IMR-90 (cell line): ENCODE measurements at regions not wholly inside any gene's neighbourhood (a gene's known extent, or its start where the extent isn't known, plus 50 kb on each side); places are given as distances from the start of the nearest gene placed in this dataset.

Experiments
- ATAC-seq: fragments of 200-7000 bp; cut with Tn5 transposase; 2 replicates; pipeline ENCODE4 v1.9.1; 2020; ENCODE audit warnings: low read depth, mild to moderate bottlenecking, moderate library complexity
- BruUV-seq: library from RNA; stranded (reverse); fragments of 400-500 nt; replicated peaks from 2 replicates; lab custom pipeline; 2021; lab: Mats Ljungman, UMichigan
- CTCF ChIA-PET: fragments of 300-600 bp; formaldehyde crosslinking; extraction: SDS; loops from one replicate; lab custom pipeline; 2021; ENCODE audit warnings: antibody characterized with exemption; lab: Yijun Ruan, JAX
- POLR2A ChIA-PET: fragments of 300-600 bp; sonication (Branson Sonifier 250); formaldehyde crosslinking; loops from one replicate; lab custom pipeline; 2022; ENCODE audit warnings: antibody characterized with exemption; ENCODE audit not compliant: unreplicated experiment; lab: Charles Lee
- DNase-seq: peaks from one replicate; pipeline ENCODE4 v3.0.0; 2013
- H2AFZ ChIP-seq: replicated peaks from 2 replicates; pipeline ENCODE3; 2013; ENCODE audit warnings: low read length, mild to moderate bottlenecking; ENCODE audit not compliant: poor library complexity
- H2AK5ac ChIP-seq: 2 replicates; pipeline ENCODE4 v1.6.1; 2013; ENCODE audit warnings: low read depth, low read length, inconsistent platforms
- H2AK9ac ChIP-seq: replicated peaks from 2 replicates; pipeline ENCODE3; 2013; ENCODE audit warnings: mild to moderate bottlenecking, low read depth, low read length, moderate library complexity; ENCODE audit not compliant: poor library complexity
- H2BK120ac ChIP-seq: 2 replicates; pipeline ENCODE4 v1.6.1; 2013; ENCODE audit warnings: low read depth, low read length, inconsistent platforms
- H2BK15ac ChIP-seq: 3 replicates; pipeline ENCODE4 v1.6.1; 2013; ENCODE audit warnings: low read depth, low read length, inconsistent platforms
- H2BK20ac ChIP-seq: 2 replicates; pipeline ENCODE4 v1.6.1; 2013; ENCODE audit warnings: low read depth, mild to moderate bottlenecking, inconsistent platforms, low read length, moderate library complexity
- H2BK5ac ChIP-seq: 2 replicates; pipeline ENCODE4 v1.6.1; 2013; ENCODE audit warnings: mild to moderate bottlenecking, low read depth, low read length, inconsistent platforms; ENCODE audit not compliant: poor library complexity, severe bottlenecking
- H3K14ac ChIP-seq: replicated peaks from 2 replicates; pipeline ENCODE4 v1.6.1; 2013; ENCODE audit warnings: low read depth, low read length, inconsistent platforms
- H3K18ac ChIP-seq: 2 replicates; pipeline ENCODE4 v1.6.1; 2013; ENCODE audit warnings: low read depth, low read length, control low read depth
- H3K23ac ChIP-seq: 2 replicates; pipeline ENCODE4 v1.6.1; 2013; ENCODE audit warnings: low read depth, low read length, inconsistent platforms
- H3K27ac ChIP-seq: 2 replicates; pipeline ENCODE4 v1.5.1; 2013; ENCODE audit warnings: mild to moderate bottlenecking, control low read depth, low read length; ENCODE audit not compliant: insufficient read depth
- H3K27me3 ChIP-seq: 2 replicates; pipeline ENCODE4 v1.6.1; 2013; ENCODE audit warnings: low read length; ENCODE audit not compliant: control insufficient read depth, insufficient read depth
- H3K36me3 ChIP-seq: 2 replicates; pipeline ENCODE4 v1.6.1; 2013; ENCODE audit warnings: low read length, mixed read lengths; ENCODE audit not compliant: control insufficient read depth, insufficient read depth
- H3K4ac ChIP-seq: 2 replicates; pipeline ENCODE4 v1.6.1; 2013; ENCODE audit warnings: low read depth, low read length, inconsistent platforms
- H3K4me1 ChIP-seq: 2 replicates; pipeline ENCODE4 v1.6.1; 2013; ENCODE audit warnings: low read length, mixed read lengths; ENCODE audit not compliant: control insufficient read depth, insufficient read depth
- H3K4me2 ChIP-seq: 2 replicates; pipeline ENCODE4 v1.6.1; 2013; ENCODE audit warnings: low read depth, mild to moderate bottlenecking, control low read depth, low read length, moderate library complexity
- H3K4me3 ChIP-seq: 2 replicates; pipeline ENCODE4 v1.5.1; 2013; ENCODE audit warnings: low read depth, mild to moderate bottlenecking, control low read depth, low read length, moderate library complexity; ENCODE audit not compliant: insufficient read depth
- H3K56ac ChIP-seq: 2 replicates; pipeline ENCODE4 v1.6.1; 2013; ENCODE audit warnings: low read length, inconsistent platforms; ENCODE audit not compliant: insufficient read depth; ENCODE audit errors: extremely low read depth
- H3K79me1 ChIP-seq, 2 experiments: 2 replicates each; pipeline ENCODE4 v1.6.1; 2013; ENCODE audit warnings: low read length in 2 of 2, inconsistent platforms in 1 of 2, low read depth in 1 of 2
- H3K9ac ChIP-seq: 2 replicates; pipeline ENCODE4 v1.6.1; 2013; ENCODE audit warnings: low read depth, low read length, control low read depth
- H3K9me1 ChIP-seq: 2 replicates; pipeline ENCODE4 v1.6.1; 2013; ENCODE audit warnings: low read length, inconsistent platforms; ENCODE audit not compliant: insufficient read depth
- H3K9me3 ChIP-seq: 2 replicates; pipeline ENCODE4 v1.6.1; 2013; ENCODE audit warnings: low read length; ENCODE audit not compliant: control insufficient read depth, insufficient read depth
- H4K20me1 ChIP-seq: 2 replicates; pipeline ENCODE4 v1.6.1; 2013; ENCODE audit warnings: low read length, inconsistent platforms; ENCODE audit not compliant: insufficient read depth
- H4K5ac ChIP-seq: 2 replicates; pipeline ENCODE4 v1.6.1; 2013; ENCODE audit warnings: mild to moderate bottlenecking, low read depth, low read length, control low read depth
- H4K8ac ChIP-seq, 2 experiments: 2 replicates each; pipeline ENCODE4 v1.6.1; 2013; ENCODE audit warnings: low read depth in 2 of 2, low read length in 2 of 2, control low read depth in 1 of 2, inconsistent platforms in 1 of 2
- H4K91ac ChIP-seq: 2 replicates; pipeline ENCODE4 v1.6.1; 2013; ENCODE audit warnings: low read depth, low read length, inconsistent platforms; ENCODE audit not compliant: insufficient read depth
- CEBPB ChIP-seq: IDR thresholded peaks from 2 replicates; pipeline ENCODE4 v1.6.1; 2012; ENCODE audit warnings: low read depth, low read length, improper control_type of control experiment
- CHD1 ChIP-seq: IDR thresholded peaks from 2 replicates; pipeline ENCODE4 v1.6.1; 2012; ENCODE audit warnings: low read depth, low read length, improper control_type of control experiment
- ELK1 ChIP-seq: fragments of 150-350 bp; IDR thresholded peaks from 2 replicates; pipeline ENCODE4 v1.6.1; 2016; ENCODE audit warnings: low read depth, mild to moderate bottlenecking, low read length, moderate library complexity, borderline replicate concordance
- FOS ChIP-seq: fragments of 150-350 bp; IDR thresholded peaks from 2 replicates; pipeline ENCODE4 v1.6.1; 2016; ENCODE audit warnings: low read depth, low read length
- MAZ ChIP-seq: IDR thresholded peaks from 2 replicates; pipeline ENCODE4 v1.6.1; 2012; ENCODE audit warnings: low read depth, mild to moderate bottlenecking, low read length, improper control_type of control experiment, moderate library complexity, borderline replicate concordance
- MXI1 ChIP-seq: IDR thresholded peaks from 2 replicates; pipeline ENCODE4 v1.6.1; 2012; ENCODE audit warnings: low read depth, mild to moderate bottlenecking, low read length, moderate library complexity, borderline replicate concordance
- NFE2L2 ChIP-seq: fragments of 150-350 bp; IDR thresholded peaks from 2 replicates; pipeline ENCODE4 v1.6.1; 2016; ENCODE audit warnings: low read depth, mild to moderate bottlenecking, low read length
- RAD21 ChIP-seq: IDR thresholded peaks from 2 replicates; pipeline ENCODE4 v1.6.1; 2012; ENCODE audit warnings: low read length, improper control_type of control experiment
- RFX5 ChIP-seq: IDR thresholded peaks from 2 replicates; pipeline ENCODE4 v1.8.0; 2012; ENCODE audit warnings: low read depth, mild to moderate bottlenecking, low read length, moderate library complexity
- SMC3 ChIP-seq: fragments of 150-350 bp; IDR thresholded peaks from 2 replicates; pipeline ENCODE4 v1.6.1; 2016; ENCODE audit warnings: low read depth, mild to moderate bottlenecking, antibody characterized with exemption, low read length, moderate library complexity
- USF2 ChIP-seq: fragments of 150-350 bp; IDR thresholded peaks from 2 replicates; pipeline ENCODE4 v1.6.1; 2017; ENCODE audit warnings: mild to moderate bottlenecking, antibody characterized with exemption, low read length, low read depth
- WGBS, 2 experiments: methylation state at CpG; one replicate each; pipeline versions ENCODE4 v1.1.5 to v1.1.7; 2013; ENCODE audit warnings: missing lambda C conversion rate in 2 of 2; ENCODE audit not compliant: insufficient read length in 1 of 2; ENCODE audit errors: extremely low coverage in 2 of 2; 5-methylcytosine and 5-hydroxymethylcytosine counted together
- dilution Hi-C: fragments of 300-500 bp; cut with HindIII; formaldehyde crosslinking; loops from one replicate; pipeline ENCODE4 v1.14.3; 2018; ENCODE audit warnings: low sequenced_read_pairs; ENCODE audit not compliant: unreplicated experiment
- in situ Hi-C: fragments of 300-500 bp; cut with MboI; formaldehyde crosslinking; loops from 3 replicates; pipeline ENCODE4 v1.14.3; 2019; ENCODE audit warnings: low sequenced_read_pairs, inconsistent platforms, mixed read lengths
- intact Hi-C: fragments of 100-400 bp; cut with micrococcal nuclease; formaldehyde crosslinking; loops from 2 replicates; pipeline ENCODE4 v1.10.0; 2022

GRCh38 chr4:55278316-55278715 is 67.7 kb upstream of the SRD5A3 start:
- Histone ChIP-seq H2AK9ac (no peak overlapping the region), H2BK120ac (no peak overlapping the region), H3K4me1 (no peaks in the 10 kb centered on the region), H2BK5ac (no peak overlapping the region), H3K27me3 (peaks cover 2% of the 10 kb centered on the region), H2BK20ac (no peak overlapping the region), H3K4me3 (no peak overlapping the region), H3K14ac (no peak overlapping the region), H3K9me1 (no peaks in the 10 kb centered on the region), H4K8ac (no peak overlapping the region), H3K27ac (no peak overlapping the region), H3K79me1 (no peaks in the 10 kb centered on the region), H3K36me3 (no peaks in the 10 kb centered on the region), H3K9ac (no peak overlapping the region), H3K4ac (no peak overlapping the region), H3K23ac (no peak overlapping the region), H4K5ac (no peak overlapping the region), H2AK5ac (no peak overlapping the region), H3K18ac (no peak overlapping the region), H3K9me3 (no peaks in the 10 kb centered on the region), H2AFZ (no peak overlapping the region), H3K56ac (no peak overlapping the region), H4K20me1 (no peaks in the 10 kb centered on the region), H2BK15ac (no peak overlapping the region), H4K91ac (no peak overlapping the region), H3K4me2 (no peak overlapping the region)
- dilution Hi-C loops (no loop called here), intact Hi-C loops (no loop called here), in situ Hi-C loops (no loop called here)
- ChIA-PET POLR2A (no interaction called here), CTCF (no interaction called here)
- ATAC-seq = no peak
- WGBS, 2 experiments = no CpG with 5 or more reads among the region's 1 CpG
- TF ChIP-seq RAD21 (no peak), FOS (no peak), USF2 (no peak), MAZ (no peak), SMC3 (no peak), CEBPB (no peak), RFX5 (no peak), MXI1 (no peak), ELK1 (no peak), CHD1 (no peak), NFE2L2 (no peak)
- DNase-seq = no peak
- BruUV-seq = no TSS peak
